Ectodermal cell (in vitro differentiated cells): ENCODE measurements at regions not wholly inside any gene's neighbourhood (a gene's known extent, or its start where the extent isn't known, plus 50 kb on each side); places are given as distances from the start of the nearest gene placed in this dataset.

Experiments used
- H3K27ac ChIP-seq: 2 replicates; pipeline ENCODE4 v1.7.0; 2013; ENCODE audit warnings: mild to moderate bottlenecking, low read depth, low read length; ENCODE audit not compliant: insufficient read depth, poor library complexity, severe bottlenecking
- H3K27me3 ChIP-seq: 2 replicates; pipeline ENCODE4 v1.7.0; 2013; ENCODE audit warnings: mild to moderate bottlenecking, low read length; ENCODE audit not compliant: insufficient read depth, control insufficient read depth, poor library complexity, severe bottlenecking
- H3K36me3 ChIP-seq: one replicate; pipeline ENCODE4 v1.7.0; 2013; ENCODE audit warnings: low read length; ENCODE audit not compliant: control insufficient read depth, insufficient read depth
- H3K4me1 ChIP-seq: one replicate; pipeline ENCODE4 v1.7.0; 2013; ENCODE audit warnings: low read length; ENCODE audit not compliant: control insufficient read depth, insufficient read depth
- H3K4me3 ChIP-seq: 2 replicates; pipeline ENCODE4 v1.7.0; 2013; ENCODE audit warnings: low read depth, low read length, control low read depth; ENCODE audit not compliant: insufficient read depth
- H3K9me3 ChIP-seq: 2 replicates; pipeline ENCODE4 v1.7.0; 2013; ENCODE audit warnings: mild to moderate bottlenecking, low read length, moderate library complexity; ENCODE audit not compliant: control insufficient read depth
- WGBS, 2 experiments: methylation state at CpG; one replicate each; pipeline ENCODE4 v1.1.7; 2013; ENCODE audit warnings: missing lambda C conversion rate in 2 of 2; 5-methylcytosine and 5-hydroxymethylcytosine counted together

GRCh38 chr15:62389885-62390790, 225.1 kb upstream of the C2CD4B start, which contains the start of gene TLN2:
TLN2 (plus strand) TSS chr15:62390550.
- H3K36me3 ChIP-seq: no peaks in the 10 kb centered on the region
- peak within 1 kb of the TSS; percentile 72 for H3K4me3 ChIP-seq
- WGBS, 2 experiments: 0% methylated on average over 74 of the region's 74 CpGs
- peaks cover 18% of the 10 kb centered on the region for H3K27me3 ChIP-seq
- H3K27ac ChIP-seq: no peak within 1 kb of the TSS
- H3K9me3 ChIP-seq: no peaks in the 10 kb centered on the region
- no peaks in the 10 kb centered on the region for H3K4me1 ChIP-seq

- Histone ChIP-seq H3K36me3 (no peaks in the 10 kb centered on the region), H3K27ac (no peak overlapping the region), H3K27me3 (peaks cover 18% of the 10 kb centered on the region), H3K9me3 (no peaks in the 10 kb centered on the region), H3K4me1 (no peaks in the 10 kb centered on the region), H3K4me3 (peak overlapping the region; percentile 72)
- WGBS, 2 experiments: 0% methylated on average over 62 of the region's 62 CpGs
Measured at GRCh38 chr15:62390791-62391640, 225.9 kb upstream of the C2CD4B start.

DNA sequence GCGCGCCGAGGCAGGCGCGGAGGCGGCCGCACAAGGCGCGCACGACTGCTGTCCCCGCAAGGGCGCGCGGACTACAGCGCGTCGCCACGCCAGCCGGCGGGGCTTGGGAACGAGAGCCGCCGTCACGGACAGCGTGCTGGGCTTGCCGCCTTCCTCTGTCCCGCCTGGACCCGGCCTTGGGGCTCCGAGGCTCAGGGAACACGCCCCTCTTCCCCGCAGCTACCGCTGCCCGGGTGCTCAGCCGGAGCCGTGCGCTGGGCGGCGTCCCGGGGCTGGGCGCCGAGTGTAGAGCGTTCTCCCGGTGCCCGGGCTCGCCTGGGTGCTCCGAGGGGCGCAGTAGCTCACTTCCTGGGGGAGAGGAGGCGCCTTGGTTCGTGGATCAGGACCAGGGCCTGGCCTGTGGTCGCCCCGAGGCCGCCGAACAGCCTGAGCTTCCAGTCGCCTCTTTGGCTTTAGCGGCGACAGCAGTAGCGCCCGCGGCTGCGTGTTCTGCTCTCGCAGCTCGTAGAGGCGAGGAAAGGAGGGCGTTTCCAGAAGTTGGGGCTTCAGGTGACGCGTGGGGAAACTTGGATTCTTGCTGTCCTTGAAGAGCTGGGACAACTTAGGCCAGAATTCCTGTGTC, 226.7 kb upstream of the C2CD4B start:
- 0 to 1% methylated on average over 66 of the region's 66 CpGs for WGBS, 2 experiments
- H3K27ac ChIP-seq: no peak overlapping the region

GRCh38 chr15:62392376-62392775, 227.3 kb upstream of the C2CD4B start:
- no peaks in the 10 kb centered on the region for H3K9me3 ChIP-seq
- no peaks in the 10 kb centered on the region for H3K36me3 ChIP-seq
- no peaks in the 10 kb centered on the region for H3K4me1 ChIP-seq
- 38 to 42% methylated on average over 9 to 10 of the region's 10 CpGs for WGBS, 2 experiments
- no peak overlapping the region for H3K27ac ChIP-seq
- H3K4me3 ChIP-seq: peak overlapping the region; percentile 72
- H3K27me3 ChIP-seq: peaks cover 18% of the 10 kb centered on the region

More for the DNA sequence above, 226.7 kb upstream of the C2CD4B start:
- H3K4me3 ChIP-seq: peak overlapping the region; percentile 72
- H3K4me1 ChIP-seq: no peaks in the 10 kb centered on the region
- H3K27me3 ChIP-seq: peaks cover 18% of the 10 kb centered on the region
- no peaks in the 10 kb centered on the region for H3K36me3 ChIP-seq
- no peaks in the 10 kb centered on the region for H3K9me3 ChIP-seq

DNA sequence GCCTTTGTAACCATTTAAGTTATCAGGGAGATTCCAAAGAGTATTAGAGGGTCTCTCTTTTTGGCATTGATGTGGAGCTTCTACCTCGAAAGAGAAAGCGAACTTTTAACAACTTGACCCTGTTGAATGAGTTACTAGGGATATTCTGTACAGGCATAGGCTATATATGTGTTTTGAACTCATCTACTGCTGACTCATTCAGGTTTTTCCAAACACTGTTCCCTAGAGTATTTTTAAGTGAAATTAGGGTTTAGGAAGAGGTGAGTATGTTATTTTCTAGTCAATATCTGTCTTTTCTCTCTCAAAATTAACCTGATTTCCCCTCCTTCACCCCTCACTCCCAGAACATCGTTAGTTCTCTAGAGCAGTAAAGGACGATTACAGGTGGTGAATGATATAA, 228.1 kb upstream of the C2CD4B start:
- 100% methylated on average over 2 to 4 of the region's 4 CpGs for WGBS, 2 experiments
- H3K27ac ChIP-seq: no peak overlapping the region
- no peaks in the 10 kb centered on the region for H3K36me3 ChIP-seq
- H3K4me1 ChIP-seq: no peaks in the 10 kb centered on the region
- no peaks in the 10 kb centered on the region for H3K9me3 ChIP-seq
- H3K27me3 ChIP-seq: peaks cover 18% of the 10 kb centered on the region
- H3K4me3 ChIP-seq: no peak overlapping the region

DNA sequence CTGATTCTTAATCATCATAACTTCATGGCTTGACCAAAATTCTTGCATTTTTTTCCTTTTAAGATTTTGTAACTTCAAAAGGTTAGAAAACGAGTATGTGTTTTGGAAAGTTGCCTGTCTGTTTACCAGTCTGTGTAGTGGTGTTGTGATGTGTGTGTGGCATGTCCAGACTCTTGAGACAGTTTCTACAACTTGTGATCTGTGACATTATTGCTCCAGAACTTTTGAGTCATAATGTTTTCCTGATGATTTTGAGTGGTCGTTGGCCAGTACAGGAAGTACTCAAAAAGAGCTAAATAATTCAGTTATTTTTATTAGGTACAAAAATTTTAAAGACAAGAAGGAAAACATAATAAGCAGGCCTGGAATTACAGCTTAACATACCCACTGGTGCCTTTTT, 229.0 kb upstream of the C2CD4B start:
- H3K27ac ChIP-seq: no peak overlapping the region
- 80 to 96% methylated on average over 1 to 2 of the region's 2 CpGs for WGBS, 2 experiments
- H3K27me3 ChIP-seq: peaks cover 18% of the 10 kb centered on the region
- H3K4me1 ChIP-seq: no peaks in the 10 kb centered on the region
- H3K36me3 ChIP-seq: no peaks in the 10 kb centered on the region
- no peak overlapping the region for H3K4me3 ChIP-seq
- H3K9me3 ChIP-seq: no peaks in the 10 kb centered on the region

GRCh38 chr15:62400778-62401177, 235.7 kb upstream of the C2CD4B start:
- no peak overlapping the region for H3K4me3 ChIP-seq
- no peaks in the 10 kb centered on the region for H3K27me3 ChIP-seq
- no peak overlapping the region for H3K27ac ChIP-seq
- WGBS, 2 experiments: 94 to 95% methylated on average over 5 of the region's 5 CpGs
- H3K9me3 ChIP-seq: no peaks in the 10 kb centered on the region
- no peaks in the 10 kb centered on the region for H3K4me1 ChIP-seq
- H3K36me3 ChIP-seq: no peaks in the 10 kb centered on the region

DNA sequence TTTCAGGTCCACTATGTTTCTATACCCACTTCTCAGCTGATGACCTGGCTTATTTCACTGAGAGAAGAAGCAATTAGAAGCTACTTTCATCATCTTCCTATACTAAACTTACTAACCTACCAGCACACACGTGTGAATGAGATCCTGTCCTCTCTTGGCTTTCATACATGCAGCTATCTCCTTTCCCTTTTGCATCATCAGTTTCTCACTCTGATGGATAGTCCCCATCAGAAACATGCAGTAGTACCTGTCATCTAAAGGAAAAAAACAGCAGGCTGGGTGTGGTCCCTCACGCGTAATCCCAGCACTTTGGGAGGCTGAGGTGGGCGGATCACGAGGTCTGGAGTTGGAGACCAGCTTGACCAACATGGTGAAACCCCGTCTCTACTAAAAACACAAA, 237.6 kb upstream of the C2CD4B start:
- no peak overlapping the region for H3K27ac ChIP-seq
- H3K27me3 ChIP-seq: no peaks in the 10 kb centered on the region
- no peak overlapping the region for H3K4me3 ChIP-seq
- H3K9me3 ChIP-seq: no peaks in the 10 kb centered on the region
- WGBS, 2 experiments: 91 to 92% methylated on average over 6 of the region's 6 CpGs
- no peaks in the 10 kb centered on the region for H3K36me3 ChIP-seq
- no peaks in the 10 kb centered on the region for H3K4me1 ChIP-seq

- Histone ChIP-seq H3K4me3 (no peak overlapping the region), H3K36me3 (no peaks in the 10 kb centered on the region), H3K9me3 (no peaks in the 10 kb centered on the region), H3K4me1 (no peaks in the 10 kb centered on the region), H3K27ac (no peak overlapping the region), H3K27me3 (no peaks in the 10 kb centered on the region)
- WGBS, 2 experiments: 91 to 94% methylated on average over 8 of the region's 8 CpGs
Measured at GRCh38 chr15:62403164-62403809, 238.2 kb upstream of the C2CD4B start.
